Thyroid gland (tissue), 4 donors: ENCODE measurements at regions not wholly inside any gene's neighbourhood (a gene's known extent, or its start where the extent isn't known, plus 50 kb on each side); places are given as distances from the start of the nearest gene placed in this dataset.

Experiments
- DNase-seq, 2 donors: peaks; one replicate each; pipeline ENCODE4 v3.0.0-alpha.2; 2019
- H3K27ac ChIP-seq, 3 donors: fragments of 200-600 bp; sonication (generic); 1 replicate in 2 of 3; 2 replicates in 1 of 3; pipeline ENCODE4 v1.5.1; 2016 to 2019; ENCODE audit warnings: mild to moderate bottlenecking in 1 of 3, moderate library complexity in 1 of 3
- H3K27me3 ChIP-seq: fragments of 200-600 bp; sonication (generic); one replicate; pipeline ENCODE4 v1.5.1; 2019
- H3K36me3 ChIP-seq, 2 donors: fragments of 200-600 bp; sonication (generic); one replicate each; pipeline ENCODE4 v1.5.1; 2016 to 2019
- H3K4me1 ChIP-seq, 2 donors: fragments of 200-600 bp; sonication (generic); one replicate each; pipeline ENCODE4 v1.5.1; 2017 to 2019
- H3K4me3 ChIP-seq, 3 donors: fragments of 200-600 bp; sonication (generic); replicated peaks in 1 of 3; 1 replicate in 2 of 3; 2 replicates in 1 of 3; pipeline ENCODE4 v1.5.1; 2016; ENCODE audit warnings: mild to moderate bottlenecking in 1 of 3
- H3K9me3 ChIP-seq: fragments of 200-600 bp; sonication (generic); one replicate; pipeline ENCODE4 v1.5.1; 2017
- POLR2A ChIP-seq, 2 donors: fragments of 450-650 bp; IDR thresholded peaks; one replicate each; pipeline ENCODE4 v1.6.1; 2017; ENCODE audit warnings: antibody characterized with exemption in 2 of 2, mild to moderate bottlenecking in 2 of 2, moderate library complexity in 1 of 2
- WGBS, 2 donors: methylation state at CpG; one replicate each; pipeline ENCODE4 v1.1.5; 2017; 5-methylcytosine and 5-hydroxymethylcytosine counted together
- intact Hi-C: fragments of 100-400 bp; cut with DNase I; formaldehyde crosslinking; loops from one replicate; pipeline ENCODE4 v1.15.1; 2023
- TF ChIP-seq, protein P1 (sequence below), 6 experiments: fragments of 200-600 bp in 3 of 6; fragments of 450-650 bp in 3 of 6; sonication (generic) in 3 of 6; IDR thresholded peaks; one replicate each; pipeline ENCODE4 v1.5.1; 2016 to 2019; ENCODE audit warnings: antibody characterized with exemption in 6 of 6, mild to moderate bottlenecking in 2 of 6, inconsistent platforms in 1 of 6, moderate library complexity in 1 of 6

- 92% methylated on average over 6 of the region's 6 CpGs for WGBS, 2 donors
- H3K27me3 ChIP-seq: no peaks in the 10 kb centered on the region
- no peaks in the 10 kb centered on the region for H3K9me3 ChIP-seq
- no peak overlapping the region for H3K27ac ChIP-seq
- H3K4me3 ChIP-seq: no peak overlapping the region
- no peak for DNase-seq
- no peaks in the 10 kb centered on the region for H3K36me3 ChIP-seq
- intact Hi-C loops: no loop called here
- no peaks in the 10 kb centered on the region for H3K4me1 ChIP-seq
- no peak for TF ChIP-seq POLR2A (IDR thresholded peaks at IDR 0.05)
- TF ChIP-seq, protein P1, sequence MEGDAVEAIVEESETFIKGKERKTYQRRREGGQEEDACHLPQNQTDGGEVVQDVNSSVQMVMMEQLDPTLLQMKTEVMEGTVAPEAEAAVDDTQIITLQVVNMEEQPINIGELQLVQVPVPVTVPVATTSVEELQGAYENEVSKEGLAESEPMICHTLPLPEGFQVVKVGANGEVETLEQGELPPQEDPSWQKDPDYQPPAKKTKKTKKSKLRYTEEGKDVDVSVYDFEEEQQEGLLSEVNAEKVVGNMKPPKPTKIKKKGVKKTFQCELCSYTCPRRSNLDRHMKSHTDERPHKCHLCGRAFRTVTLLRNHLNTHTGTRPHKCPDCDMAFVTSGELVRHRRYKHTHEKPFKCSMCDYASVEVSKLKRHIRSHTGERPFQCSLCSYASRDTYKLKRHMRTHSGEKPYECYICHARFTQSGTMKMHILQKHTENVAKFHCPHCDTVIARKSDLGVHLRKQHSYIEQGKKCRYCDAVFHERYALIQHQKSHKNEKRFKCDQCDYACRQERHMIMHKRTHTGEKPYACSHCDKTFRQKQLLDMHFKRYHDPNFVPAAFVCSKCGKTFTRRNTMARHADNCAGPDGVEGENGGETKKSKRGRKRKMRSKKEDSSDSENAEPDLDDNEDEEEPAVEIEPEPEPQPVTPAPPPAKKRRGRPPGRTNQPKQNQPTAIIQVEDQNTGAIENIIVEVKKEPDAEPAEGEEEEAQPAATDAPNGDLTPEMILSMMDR (IDR thresholded peaks at IDR 0.05): no peak
Measured at GRCh38 chr4:123520325-123520724, 123.7 kb downstream of the SPRY1 start.

DNA sequence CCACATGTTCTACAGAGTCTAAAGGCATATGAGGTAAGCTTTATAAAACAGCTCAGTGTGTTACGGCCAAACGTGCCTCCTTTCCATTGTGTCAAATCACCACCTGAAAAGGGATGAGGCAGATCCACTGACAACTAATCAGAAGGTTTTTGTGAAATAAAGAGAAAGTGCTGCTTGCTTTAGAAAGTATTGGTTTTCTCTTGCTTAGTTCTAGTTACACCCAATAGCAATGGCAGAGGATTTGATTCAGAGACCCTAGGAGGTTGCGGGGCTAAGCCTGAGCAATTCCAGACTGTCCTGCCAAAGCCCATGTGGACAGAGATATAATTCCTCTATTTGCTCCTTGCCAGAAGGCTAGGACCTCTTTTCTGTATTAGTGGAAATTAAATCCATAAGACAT is 125.5 kb downstream of the SPRY1 start:
- WGBS, 2 donors: 89 to 95% methylated on average over 3 of the region's 3 CpGs
- intact Hi-C loops: no loop called here

DNA sequence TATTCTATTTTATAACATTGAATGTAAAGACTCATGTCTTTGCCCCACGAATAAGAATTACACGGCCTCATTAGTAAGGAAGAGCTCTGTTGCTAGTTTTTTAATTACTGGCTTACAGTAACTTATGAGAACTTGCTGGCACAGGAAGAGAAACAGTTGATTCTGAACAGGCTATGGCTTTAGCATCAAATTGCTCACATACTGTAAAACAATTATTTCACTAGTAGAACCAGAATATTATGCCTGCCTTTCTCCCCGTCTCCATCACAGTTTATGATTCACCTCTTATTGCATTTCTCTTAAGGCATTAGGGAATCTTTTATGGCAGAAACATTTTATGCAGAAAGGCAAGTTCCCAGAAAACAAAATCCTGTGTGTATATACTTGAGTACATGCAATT is 126.1 kb downstream of the SPRY1 start:
- intact Hi-C loops: no loop called here
- no peak for DNase-seq
- Histone ChIP-seq H3K4me3 (no peak overlapping the region), H3K4me1 (no peaks in the 10 kb centered on the region), H3K27ac (no peak overlapping the region), H3K9me3 (no peaks in the 10 kb centered on the region), H3K36me3 (no peaks in the 10 kb centered on the region), H3K27me3 (no peaks in the 10 kb centered on the region)
- TF ChIP-seq, protein P1 (IDR thresholded peaks at IDR 0.05): no peak
- no peak for TF ChIP-seq POLR2A (IDR thresholded peaks at IDR 0.05)
- 83 to 85% methylated on average over 3 of the region's 3 CpGs for WGBS, 2 donors

More for the DNA sequence above, 125.5 kb downstream of the SPRY1 start:
- Histone ChIP-seq H3K27ac (no peak overlapping the region), H3K4me1 (no peaks in the 10 kb centered on the region), H3K4me3 (no peak overlapping the region), H3K36me3 (no peaks in the 10 kb centered on the region), H3K27me3 (no peaks in the 10 kb centered on the region), H3K9me3 (no peaks in the 10 kb centered on the region)
- no peak for TF ChIP-seq POLR2A (IDR thresholded peaks at IDR 0.05)
- no peak for DNase-seq

DNA sequence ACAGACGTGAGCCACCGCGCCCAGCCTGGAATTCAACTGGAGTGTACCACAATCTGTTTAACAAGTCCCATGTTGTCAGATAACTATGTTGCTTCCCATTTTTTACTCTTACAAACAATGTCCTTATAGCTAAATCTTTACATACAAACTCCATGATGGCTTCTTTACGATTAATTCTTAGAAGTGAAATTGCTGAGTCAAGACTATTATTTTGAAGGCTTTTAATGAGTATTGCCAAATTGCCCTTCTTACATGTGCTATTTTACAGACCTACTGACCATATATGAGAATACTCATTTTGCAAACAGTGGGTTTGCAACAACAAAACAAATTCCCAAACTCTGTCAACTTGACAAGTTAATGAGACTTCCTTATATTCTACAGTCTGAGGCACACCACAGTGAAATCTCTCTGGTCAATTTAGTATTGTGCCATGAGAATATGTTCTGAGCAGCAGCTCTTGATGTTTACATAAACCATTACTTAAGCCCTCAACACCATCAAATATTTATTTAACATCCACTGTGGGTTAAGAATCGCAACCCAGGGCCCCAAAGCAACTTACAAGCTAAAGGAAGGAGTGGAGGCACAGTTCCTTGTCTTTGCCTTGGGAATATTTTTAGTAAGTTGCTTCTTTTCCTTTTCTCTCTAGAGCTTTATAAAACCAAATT is 128.5 kb downstream of the SPRY1 start:
- WGBS, 2 donors: 85 to 86% methylated on average over 5 of the region's 5 CpGs
- DNase-seq: no peak

DNA sequence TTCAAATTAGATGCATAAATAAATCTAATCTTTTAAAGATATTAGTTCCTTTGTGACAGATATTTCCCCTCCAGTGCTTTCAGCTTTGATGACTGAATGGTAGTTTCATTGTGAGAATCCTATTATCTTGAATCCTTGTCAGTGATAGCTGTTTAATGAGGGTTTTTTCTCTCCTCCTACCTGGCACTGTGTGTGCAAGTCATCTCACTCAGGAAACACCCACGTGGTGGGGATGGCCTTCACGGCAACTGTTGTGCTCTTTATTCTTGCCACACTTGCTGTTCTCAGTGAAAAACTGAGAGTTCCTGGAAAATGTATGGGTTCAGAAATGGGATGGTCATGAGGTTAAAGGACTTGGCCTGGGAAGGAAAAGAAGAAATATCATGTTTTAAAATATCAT is 129.9 kb downstream of the SPRY1 start:
- TF ChIP-seq, protein P1 (IDR thresholded peaks at IDR 0.05): no peak
- no peak for TF ChIP-seq POLR2A (IDR thresholded peaks at IDR 0.05)
- no peak overlapping the region for H3K27ac ChIP-seq
- no peak for DNase-seq
- H3K27me3 ChIP-seq: no peaks in the 10 kb centered on the region
- no peaks in the 10 kb centered on the region for H3K9me3 ChIP-seq
- H3K36me3 ChIP-seq: no peaks in the 10 kb centered on the region
- intact Hi-C loops: no loop called here
- H3K4me3 ChIP-seq: no peak overlapping the region
- no peaks in the 10 kb centered on the region for H3K4me1 ChIP-seq
- WGBS, 2 donors: 78 to 80% methylated on average over 2 of the region's 2 CpGs

More for the DNA sequence above, 128.5 kb downstream of the SPRY1 start:
- Histone ChIP-seq H3K4me3 (no peak overlapping the region), H3K9me3 (no peaks in the 10 kb centered on the region), H3K36me3 (no peaks in the 10 kb centered on the region), H3K27me3 (no peaks in the 10 kb centered on the region), H3K4me1 (no peaks in the 10 kb centered on the region), H3K27ac (no peak overlapping the region)
- TF ChIP-seq, protein P1 (IDR thresholded peaks at IDR 0.05): no peak
- TF ChIP-seq POLR2A (IDR thresholded peaks at IDR 0.05): no peak
- intact Hi-C loops: no loop called here
